Calu3 (cell line): ENCODE measurements at regions not wholly inside any gene's neighbourhood (a gene's known extent, or its start where the extent isn't known, plus 50 kb on each side); places are given as distances from the start of the nearest gene placed in this dataset.

Source experiments
- BruUV-seq: library from RNA; stranded (reverse); fragments of 400-500 nt; replicated peaks from 2 replicates; lab custom pipeline; 2021; lab: Mats Ljungman, UMichigan
- CTCF ChIA-PET: fragments of 300-600 bp; sonication (Branson Sonifier 250); formaldehyde crosslinking; loops from one replicate; lab custom pipeline; 2022; ENCODE audit warnings: antibody characterized with exemption; lab: Charles Lee
- DNase-seq: peaks from one replicate; pipeline ENCODE4 v3.0.0; 2022
- H3K27ac Mint-ChIP-seq: one replicate; pipeline ENCODE4 v1.8.0; 2022; ENCODE audit warnings: mixed read lengths; ENCODE audit not compliant: unreplicated experiment
- H3K27me3 Mint-ChIP-seq: one replicate; pipeline ENCODE4 v1.8.0; 2022; ENCODE audit warnings: mixed read lengths; ENCODE audit not compliant: unreplicated experiment
- H3K36me3 Mint-ChIP-seq: one replicate; pipeline ENCODE4 v1.8.0; 2022; ENCODE audit warnings: mild to moderate bottlenecking, moderate library complexity, mixed read lengths; ENCODE audit not compliant: insufficient read depth, unreplicated experiment
- H3K4me1 Mint-ChIP-seq: one replicate; pipeline ENCODE4 v1.8.0; 2022; ENCODE audit warnings: mild to moderate bottlenecking, low read depth, mixed read lengths; ENCODE audit not compliant: unreplicated experiment
- H3K4me3 Mint-ChIP-seq: one replicate; pipeline ENCODE4 v1.8.0; 2022; ENCODE audit warnings: mild to moderate bottlenecking, low read depth, moderate library complexity, mixed read lengths; ENCODE audit not compliant: unreplicated experiment
- H3K9me3 Mint-ChIP-seq: one replicate; pipeline ENCODE4 v1.8.0; 2022; ENCODE audit warnings: low read depth, mixed read lengths; ENCODE audit not compliant: unreplicated experiment
- intact Hi-C: fragments of 100-400 bp; cut with micrococcal nuclease; formaldehyde crosslinking; loops from one replicate; pipeline ENCODE4 v1.10.0; 2022; ENCODE audit not compliant: unreplicated experiment
- TF ChIP-seq, protein P1 (sequence below): fragments of 200-600 bp; IDR thresholded peaks from one replicate; pipeline ENCODE4 v1.8.0; 2022; ENCODE audit warnings: antibody characterized with exemption; ENCODE audit not compliant: unreplicated experiment

- no TSS peak for BruUV-seq
- no peak for DNase-seq
- Mint-ChIP-seq H3K4me3 (no peak overlapping the region), H3K9me3 (no peaks in the 10 kb centered on the region), H3K4me1 (peaks cover 41% of the 10 kb centered on the region), H3K27me3 (no peaks in the 10 kb centered on the region), H3K36me3 (peaks cover 7% of the 10 kb centered on the region), H3K27ac (no peak overlapping the region)
- intact Hi-C loops, result no loop called here
- CTCF ChIA-PET, result interaction anchor here (0.7 to 1.2 kb wide), 3 partner anchors 10 to 174 kb away, joined by 3 to 6 read pairs (median 3); no protein-coding TSS in a partner anchor
- TF ChIP-seq, protein P1, sequence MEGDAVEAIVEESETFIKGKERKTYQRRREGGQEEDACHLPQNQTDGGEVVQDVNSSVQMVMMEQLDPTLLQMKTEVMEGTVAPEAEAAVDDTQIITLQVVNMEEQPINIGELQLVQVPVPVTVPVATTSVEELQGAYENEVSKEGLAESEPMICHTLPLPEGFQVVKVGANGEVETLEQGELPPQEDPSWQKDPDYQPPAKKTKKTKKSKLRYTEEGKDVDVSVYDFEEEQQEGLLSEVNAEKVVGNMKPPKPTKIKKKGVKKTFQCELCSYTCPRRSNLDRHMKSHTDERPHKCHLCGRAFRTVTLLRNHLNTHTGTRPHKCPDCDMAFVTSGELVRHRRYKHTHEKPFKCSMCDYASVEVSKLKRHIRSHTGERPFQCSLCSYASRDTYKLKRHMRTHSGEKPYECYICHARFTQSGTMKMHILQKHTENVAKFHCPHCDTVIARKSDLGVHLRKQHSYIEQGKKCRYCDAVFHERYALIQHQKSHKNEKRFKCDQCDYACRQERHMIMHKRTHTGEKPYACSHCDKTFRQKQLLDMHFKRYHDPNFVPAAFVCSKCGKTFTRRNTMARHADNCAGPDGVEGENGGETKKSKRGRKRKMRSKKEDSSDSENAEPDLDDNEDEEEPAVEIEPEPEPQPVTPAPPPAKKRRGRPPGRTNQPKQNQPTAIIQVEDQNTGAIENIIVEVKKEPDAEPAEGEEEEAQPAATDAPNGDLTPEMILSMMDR, result no peak
These were observed 87.0 kb upstream of the SDK1 start for GRCh38 chr7:3214090-3214413.

- Mint-ChIP-seq H3K27ac (peak overlapping the region; percentile 69), H3K27me3 (no peaks in the 10 kb centered on the region), H3K4me1 (peaks cover 46% of the 10 kb centered on the region), H3K4me3 (peak overlapping the region; percentile 31), H3K36me3 (peaks cover 7% of the 10 kb centered on the region), H3K9me3 (no peaks in the 10 kb centered on the region)
- no TSS peak for BruUV-seq
- TF ChIP-seq, protein P1, result no peak
- CTCF ChIA-PET, result interaction anchor here (1.1 kb wide), 1 partner anchor 85 kb away, joined by 3 read pairs; the partner anchor contains the start of gene SDK1
- intact Hi-C loops, result no loop called here
- DNase-seq, result peak; percentile 60
These were observed 85.1 kb upstream of the SDK1 start for GRCh38 chr7:3215624-3216585.

DNA sequence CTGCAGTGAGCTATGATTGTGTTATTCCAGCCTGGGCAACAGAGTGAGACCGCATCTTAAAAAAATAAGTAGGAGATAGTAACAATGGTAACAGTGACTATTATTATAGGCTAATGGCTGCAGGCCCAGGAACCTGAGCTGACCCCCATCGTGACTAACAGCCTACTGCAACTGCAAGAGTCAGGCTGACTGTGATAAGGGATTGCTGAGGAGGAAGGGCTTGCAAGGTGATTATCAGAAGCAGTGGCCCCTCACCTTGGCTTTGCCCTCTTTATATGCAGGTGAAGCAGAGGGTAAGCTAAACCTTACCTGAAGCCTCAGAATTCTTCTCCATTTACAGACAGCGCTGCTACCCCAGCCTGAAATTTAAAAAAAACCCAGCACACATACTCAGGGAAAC lies 83.9 kb upstream of the SDK1 start:
- DNase-seq, result peak; percentile 58
- Mint-ChIP-seq H3K9me3 (no peaks in the 10 kb centered on the region), H3K4me3 (no peak overlapping the region), H3K36me3 (peaks cover 7% of the 10 kb centered on the region), H3K27me3 (no peaks in the 10 kb centered on the region), H3K4me1 (peaks cover 52% of the 10 kb centered on the region), H3K27ac (no peak overlapping the region)
- CTCF ChIA-PET, result interaction anchor here (1.0 to 1.1 kb wide), 3 partner anchors 10 to 84 kb away, joined by 3 to 9 read pairs (median 8); partner anchors contain the start of gene SDK1
- BruUV-seq, result no TSS peak
- TF ChIP-seq, protein P1, result no peak
- intact Hi-C loops, result no loop called here

DNA sequence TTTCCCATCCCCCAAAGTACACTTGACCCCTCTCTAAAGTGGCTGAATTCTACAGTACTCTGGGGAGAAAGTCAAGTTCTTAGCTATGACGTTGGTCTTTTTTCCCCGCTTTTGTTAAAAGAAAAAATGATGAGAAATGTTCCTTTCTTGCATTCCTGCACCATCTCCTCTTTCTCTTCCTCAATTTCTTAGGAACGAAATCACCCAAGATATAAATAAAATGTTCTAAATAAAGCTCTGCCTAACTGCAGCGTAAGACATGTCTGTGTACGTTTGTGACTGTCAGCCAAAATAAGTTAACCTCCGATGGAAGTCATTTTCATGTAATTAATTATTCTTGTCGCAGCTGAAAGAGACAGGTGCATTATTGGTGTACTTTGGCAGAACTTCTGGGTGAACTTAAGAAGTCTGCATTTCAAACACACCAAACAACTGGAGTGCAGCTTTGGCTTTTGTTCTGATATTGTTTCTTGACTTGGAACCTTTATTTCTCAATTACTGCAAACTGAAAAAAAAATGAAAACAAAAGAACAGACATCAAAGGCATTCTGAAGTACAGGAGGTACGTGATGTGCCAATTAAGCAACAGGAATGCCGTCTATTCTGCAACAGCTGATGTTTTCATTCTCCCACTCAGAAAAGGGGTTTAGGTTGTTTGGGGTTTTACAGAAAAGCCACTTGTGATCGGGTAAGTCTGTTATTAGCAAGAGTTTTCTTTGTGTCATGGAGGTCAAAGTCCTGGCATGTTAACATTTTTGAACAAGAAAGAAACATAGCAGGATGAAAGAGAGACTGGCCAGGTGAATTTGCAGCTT lies 82.4 kb upstream of the SDK1 start:
- Mint-ChIP-seq H3K4me3 (no peak overlapping the region), H3K4me1 (peaks cover 52% of the 10 kb centered on the region), H3K9me3 (no peaks in the 10 kb centered on the region), H3K27ac (no peak overlapping the region), H3K36me3 (peaks cover 7% of the 10 kb centered on the region), H3K27me3 (no peaks in the 10 kb centered on the region)
- DNase-seq, result no peak
- TF ChIP-seq, protein P1, result no peak
- BruUV-seq, result no TSS peak
- CTCF ChIA-PET, result interaction anchor here (0.5 to 0.6 kb wide), 2 partner anchors 10 to 927 kb away, joined by 3 to 4 read pairs; no protein-coding TSS in a partner anchor
- intact Hi-C loops, result loop anchor here (2.0 kb wide), 1 partner anchor 26 kb away; no protein-coding TSS in a partner anchor
